ENCODE measurements at regions not wholly inside any gene's neighbourhood (a gene's known extent, or its start where the extent isn't known, plus 50 kb on each side); places are given as distances from the start of the nearest gene placed in this dataset.

DNA sequence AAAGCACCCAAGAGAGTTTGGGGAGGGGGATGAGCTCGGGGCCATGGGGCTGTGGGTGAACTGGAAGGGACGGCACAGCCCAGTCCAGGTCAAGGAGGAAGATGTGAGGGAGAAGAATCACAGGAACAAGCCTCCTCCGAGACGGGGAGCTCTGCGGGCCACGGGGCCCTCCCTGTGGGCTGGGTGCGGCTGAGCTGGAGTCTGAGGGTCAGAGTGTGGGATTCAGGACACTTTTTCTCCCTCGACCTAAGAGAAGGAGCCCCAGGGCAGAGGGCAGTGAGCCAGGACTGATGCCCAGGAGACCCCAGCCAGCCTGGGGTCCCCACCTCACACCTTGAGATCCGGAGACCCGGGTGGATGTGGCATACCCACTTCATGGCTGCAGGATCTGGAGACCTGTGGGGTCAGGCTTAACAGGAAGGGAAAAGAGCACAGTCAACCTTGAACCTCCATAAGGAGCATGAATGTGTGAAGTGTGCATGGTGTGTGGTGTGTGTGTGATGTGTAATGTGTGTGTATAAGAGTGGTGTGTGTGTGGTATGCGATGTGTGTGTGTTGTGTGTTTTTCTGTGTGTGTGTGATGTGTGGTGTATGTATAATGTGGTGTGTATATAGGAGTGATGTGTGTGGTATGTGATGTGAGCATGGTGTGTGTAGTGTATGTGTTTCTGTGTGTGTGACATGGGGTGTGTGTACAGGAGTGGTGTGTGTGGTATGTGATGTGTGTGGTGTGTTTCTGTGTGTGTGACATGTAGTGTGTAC lies 504.6 kb downstream of the BRD1 start:
- TF ChIP-seq CTCF (IDR thresholded peaks at IDR 0.05; ENCODE audit: low read length) (no peak), EZH2phosphoT487 (IDR thresholded peaks at IDR 0.05; ENCODE audit: low read length) (no peak), EZH2 (optimal IDR thresholded peaks at IDR 0.05; ENCODE audit: low read depth, low read length) (no peak)

All from MM.1S (cell line).